ENCODE measurements at regions not wholly inside any gene's neighbourhood (a gene's known extent, or its start where the extent isn't known, plus 50 kb on each side); places are given as distances from the start of the nearest gene placed in this dataset.

GRCh38 chr10:71040343-71040742 is 152.0 kb upstream of the PCBD1 start:
- Mint-ChIP-seq H3K4me3 (no peak overlapping the region), H3K4me1 (peaks cover 0 to 9% (median 7%) of the 10 kb centered on the region in 3 donors), H3K27me3 (peaks cover 0 to 13% (median 12%) of the 10 kb centered on the region in 3 donors), H3K36me3 (no peaks in the 10 kb centered on the region), H3K27ac (peak overlapping the region in 1 of 6 donors; percentile 80), H3K9me3 (no peaks in the 10 kb centered on the region)
- DNase-seq (no peak), ATAC-seq (ENCODE audit: low read depth in 2 of 2) (no peak)

DNA sequence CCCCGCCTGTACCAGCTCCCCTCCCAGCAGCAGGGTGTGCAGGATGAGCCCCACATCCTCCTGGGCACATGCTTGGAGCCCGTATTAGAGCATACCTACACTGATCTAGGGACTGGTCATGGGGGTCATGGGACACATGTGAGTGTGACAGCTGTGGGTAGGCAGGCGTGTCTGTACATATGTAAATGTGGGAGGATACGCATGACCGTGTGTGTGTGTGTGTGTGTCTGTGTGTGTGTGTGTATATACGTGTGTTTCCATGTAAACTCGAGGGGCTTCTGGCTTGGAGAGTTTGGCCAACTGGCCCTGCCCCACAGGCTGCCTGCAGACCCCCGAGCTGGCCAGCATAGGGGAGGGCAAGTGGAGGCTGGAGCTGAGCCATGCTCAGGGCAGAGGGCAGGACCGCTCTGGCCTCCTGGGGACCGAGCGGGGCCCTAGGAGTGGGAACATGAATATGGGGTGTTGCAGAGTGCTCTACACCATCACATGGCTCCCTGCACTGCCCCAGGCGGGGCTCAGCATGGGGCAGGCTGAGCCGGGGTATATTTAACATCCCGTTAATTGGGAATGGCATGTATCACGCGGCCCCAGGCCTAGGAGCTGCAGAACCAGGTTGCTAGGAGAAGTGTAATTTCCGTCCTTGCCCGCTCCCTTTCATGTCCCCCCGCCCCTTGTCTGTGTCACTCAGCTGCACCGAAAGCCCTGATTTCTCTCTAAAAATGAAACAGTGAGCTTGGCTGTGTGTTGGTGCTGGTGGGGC is 152.7 kb upstream of the PCBD1 start:
- no peak overlapping the region for H3K4me3 Mint-ChIP-seq

GRCh38 chr10:71042216-71042615 is 153.9 kb upstream of the PCBD1 start:
- ATAC-seq (ENCODE audit: low read depth in 2 of 2), result no peak
- no peak for DNase-seq
- Mint-ChIP-seq H3K27me3 (peaks cover 0 to 13% (median 6%) of the 10 kb centered on the region in 3 donors), H3K4me1 (peaks cover 0 to 9% (median 7%) of the 10 kb centered on the region in 3 donors), H3K9me3 (no peaks in the 10 kb centered on the region), H3K4me3 (no peak overlapping the region), H3K27ac (no peak overlapping the region), H3K36me3 (no peaks in the 10 kb centered on the region)

More for the DNA sequence above, 152.7 kb upstream of the PCBD1 start:
- ATAC-seq (ENCODE audit: low read depth in 2 of 2), result no peak
- Mint-ChIP-seq H3K36me3 (no peaks in the 10 kb centered on the region), H3K9me3 (no peaks in the 10 kb centered on the region), H3K27ac (peak overlapping the region in 1 of 6 donors; percentile 49), H3K27me3 (peaks cover 0 to 13% (median 12%) of the 10 kb centered on the region in 3 donors), H3K4me1 (peaks cover 0 to 9% (median 7%) of the 10 kb centered on the region in 3 donors)
- no peak for DNase-seq

- no peak for DNase-seq
- Mint-ChIP-seq H3K4me3 (no peak overlapping the region), H3K36me3 (no peaks in the 10 kb centered on the region), H3K27me3 (peaks cover 0 to 13% (median 6%) of the 10 kb centered on the region in 3 donors), H3K9me3 (no peaks in the 10 kb centered on the region), H3K27ac (peak overlapping the region in 1 of 6 donors; percentile 84), H3K4me1 (peaks cover 0 to 9% (median 7%) of the 10 kb centered on the region in 3 donors)
- ATAC-seq (ENCODE audit: low read depth in 2 of 2), result no peak
Measured at GRCh38 chr10:71042699-71043098, 154.3 kb upstream of the PCBD1 start.

- peaks cover 0 to 13% (median 10%) of the 10 kb centered on the region in 3 donors for H3K27me3 Mint-ChIP-seq
- no peak overlapping the region for H3K4me3 Mint-ChIP-seq
- no peak overlapping the region for H3K27ac Mint-ChIP-seq
- H3K4me1 Mint-ChIP-seq, result peaks cover 0 to 9% (median 7%) of the 10 kb centered on the region in 3 donors
- no peaks in the 10 kb centered on the region for H3K9me3 Mint-ChIP-seq
- no peak for DNase-seq
- no peaks in the 10 kb centered on the region for H3K36me3 Mint-ChIP-seq
- ATAC-seq (ENCODE audit: low read depth in 2 of 2), result no peak
Measured at GRCh38 chr10:71043858-71044257, 155.5 kb upstream of the PCBD1 start.

DNA sequence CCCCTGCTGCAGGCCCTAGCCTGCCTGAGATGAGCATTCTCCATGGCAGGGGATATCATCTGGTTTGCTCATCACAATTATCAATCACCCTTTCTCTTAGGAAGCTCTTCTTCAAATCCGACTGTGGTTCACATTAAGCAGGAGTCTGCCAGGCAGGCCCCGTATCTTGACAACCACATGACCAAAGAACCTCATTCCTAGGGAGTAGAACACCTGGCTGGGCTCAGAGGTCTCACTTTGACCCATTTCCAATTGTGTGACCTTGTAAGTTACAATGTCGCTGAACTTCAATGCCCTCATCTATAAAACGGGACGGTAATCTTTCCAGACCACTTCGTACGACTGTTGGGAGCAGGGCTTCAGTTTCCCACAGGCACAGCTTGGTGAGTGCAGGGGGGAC is 156.4 kb upstream of the PCBD1 start:
- ATAC-seq (ENCODE audit: low read depth in 2 of 2) (no peak), DNase-seq (no peak)
- H3K9me3 Mint-ChIP-seq, result no peaks in the 10 kb centered on the region
- H3K27me3 Mint-ChIP-seq, result peaks cover 0 to 13% (median 11%) of the 10 kb centered on the region in 3 donors
- no peaks in the 10 kb centered on the region for H3K36me3 Mint-ChIP-seq
- H3K4me1 Mint-ChIP-seq, result peaks cover 0 to 9% (median 7%) of the 10 kb centered on the region in 3 donors
- no peak overlapping the region for H3K4me3 Mint-ChIP-seq
- H3K27ac Mint-ChIP-seq, result no peak overlapping the region

GRCh38 chr10:71045204-71045809 is 156.9 kb upstream of the PCBD1 start:
- DNase-seq (no peak), ATAC-seq (ENCODE audit: low read depth in 2 of 2) (no peak)
- Mint-ChIP-seq H3K9me3 (no peaks in the 10 kb centered on the region), H3K4me1 (peaks cover 0 to 8% (median 7%) of the 10 kb centered on the region in 3 donors), H3K36me3 (no peaks in the 10 kb centered on the region), H3K27ac (peak overlapping the region in 1 of 6 donors; percentile 63), H3K27me3 (peaks cover 0 to 17% (median 13%) of the 10 kb centered on the region in 3 donors), H3K4me3 (no peak overlapping the region)

DNA sequence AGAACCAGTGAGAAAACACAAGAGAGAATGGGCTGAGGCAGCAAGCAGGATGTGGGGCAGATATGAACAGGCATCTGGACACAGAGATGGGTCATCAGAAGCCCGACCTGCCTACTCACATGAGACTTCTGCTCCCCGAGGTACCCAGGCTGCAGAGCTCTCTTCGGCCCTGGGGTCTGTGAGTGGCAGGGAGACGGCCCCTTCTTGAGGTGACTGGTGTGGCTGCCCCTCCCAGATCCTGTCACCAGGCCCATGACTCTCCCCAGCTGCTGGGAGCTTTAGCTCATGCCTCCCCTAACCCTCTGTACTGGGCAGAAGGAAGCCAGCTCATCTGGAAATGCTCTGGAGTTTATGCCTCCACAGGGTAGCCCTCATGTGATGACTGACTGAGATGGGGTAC is 157.6 kb upstream of the PCBD1 start:
- Mint-ChIP-seq H3K36me3 (no peaks in the 10 kb centered on the region), H3K27me3 (peaks cover 0 to 21% (median 13%) of the 10 kb centered on the region in 3 donors), H3K4me1 (peaks cover 0 to 2% (median 1%) of the 10 kb centered on the region in 3 donors), H3K4me3 (no peak overlapping the region), H3K27ac (peak overlapping the region in 1 of 6 donors; percentile 63), H3K9me3 (no peaks in the 10 kb centered on the region)
- no peak for ATAC-seq (ENCODE audit: low read depth in 2 of 2)
- no peak for DNase-seq

DNA sequence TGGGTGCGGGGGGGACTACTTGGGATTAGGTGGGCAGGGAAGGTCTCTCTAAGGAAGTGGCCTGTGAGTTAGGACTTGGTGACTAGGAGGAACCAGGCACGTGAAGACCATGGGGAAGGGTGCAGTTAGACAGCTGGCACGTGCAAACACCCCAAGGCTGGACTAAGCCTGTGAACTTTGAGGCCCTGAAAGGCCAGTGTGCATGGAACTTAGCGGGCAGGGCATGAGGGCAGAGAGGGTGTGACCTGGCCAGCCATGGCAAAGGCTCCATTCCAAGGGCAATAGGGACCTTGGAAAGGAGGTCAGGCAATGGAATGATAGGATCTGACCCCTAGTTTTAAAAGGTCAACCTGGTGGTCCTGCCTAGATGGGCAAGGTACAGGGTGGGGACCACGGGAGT is 158.4 kb upstream of the PCBD1 start:
- Mint-ChIP-seq H3K36me3 (no peaks in the 10 kb centered on the region), H3K4me1 (no peaks in the 10 kb centered on the region), H3K27ac (peak overlapping the region in 1 of 6 donors; percentile 15), H3K4me3 (peak overlapping the region in 1 of 8 donors; percentile 22), H3K9me3 (no peaks in the 10 kb centered on the region), H3K27me3 (peaks cover 2 to 29% (median 17%) of the 10 kb centered on the region in 3 donors)
- ATAC-seq (ENCODE audit: low read depth in 2 of 2) (no peak), DNase-seq (no peak)

GRCh38 chr10:71048971-71049615 is 160.7 kb upstream of the PCBD1 start:
- Mint-ChIP-seq H3K4me1 (no peaks in the 10 kb centered on the region), H3K27ac (no peak overlapping the region), H3K9me3 (no peaks in the 10 kb centered on the region), H3K4me3 (no peak overlapping the region), H3K36me3 (no peaks in the 10 kb centered on the region), H3K27me3 (peaks cover 6 to 40% (median 9%) of the 10 kb centered on the region in 3 donors)
- ATAC-seq (ENCODE audit: low read depth in 2 of 2), result no peak
- no peak for DNase-seq

- ATAC-seq (ENCODE audit: low read depth in 2 of 2) (no peak), DNase-seq (no peak)
- peaks cover 0 to 3% (median 0%) of the 10 kb centered on the region in 7 donors for H3K9me3 Mint-ChIP-seq
- H3K4me3 Mint-ChIP-seq, result no peak overlapping the region
- no peaks in the 10 kb centered on the region for H3K36me3 Mint-ChIP-seq
- H3K4me1 Mint-ChIP-seq, result no peaks in the 10 kb centered on the region
- peak overlapping the region in 1 of 6 donors; percentile 3 for H3K27ac Mint-ChIP-seq
- H3K27me3 Mint-ChIP-seq, result peaks cover 6 to 45% (median 9%) of the 10 kb centered on the region in 3 donors
Measured at GRCh38 chr10:71049994-71050393, 161.6 kb upstream of the PCBD1 start.

DNA sequence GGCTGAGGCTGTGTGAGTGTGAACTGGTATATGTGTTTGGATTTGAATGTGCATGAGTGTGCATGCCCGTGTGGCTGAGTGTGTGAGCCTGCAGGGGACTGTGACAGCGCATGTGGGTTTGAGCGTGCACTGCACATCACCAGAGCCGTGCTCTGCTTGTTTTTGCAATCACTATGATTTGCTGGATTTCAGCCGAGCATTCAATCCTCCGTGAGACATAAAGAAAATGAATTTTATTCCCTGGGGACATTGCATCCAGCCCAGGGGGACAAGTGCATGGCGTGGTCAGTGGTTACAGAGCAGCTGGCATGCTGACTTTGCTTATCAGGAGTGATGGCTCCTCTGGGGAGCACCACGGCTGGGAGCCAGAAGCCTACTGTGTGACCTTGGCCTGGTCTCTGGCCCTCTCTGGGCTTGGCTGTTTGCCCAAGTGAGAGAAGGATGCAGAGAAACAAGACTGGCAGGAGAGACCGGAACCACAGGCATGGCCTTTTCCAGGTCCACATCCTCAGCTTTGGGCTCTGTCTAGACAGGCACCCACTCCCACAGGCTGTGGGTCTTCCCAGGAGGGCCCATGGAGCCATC is 160.2 kb upstream of the UNC5B start:
- Mint-ChIP-seq H3K27me3 (peaks cover 6 to 45% (median 9%) of the 10 kb centered on the region in 3 donors), H3K4me1 (no peaks in the 10 kb centered on the region), H3K36me3 (no peaks in the 10 kb centered on the region), H3K9me3 (peaks cover 0 to 3% (median 0%) of the 10 kb centered on the region in 7 donors), H3K27ac (no peak overlapping the region), H3K4me3 (peak overlapping the region in 1 of 8 donors; percentile 12)
- ATAC-seq (ENCODE audit: low read depth in 2 of 2), result no peak
- no peak for DNase-seq

DNA sequence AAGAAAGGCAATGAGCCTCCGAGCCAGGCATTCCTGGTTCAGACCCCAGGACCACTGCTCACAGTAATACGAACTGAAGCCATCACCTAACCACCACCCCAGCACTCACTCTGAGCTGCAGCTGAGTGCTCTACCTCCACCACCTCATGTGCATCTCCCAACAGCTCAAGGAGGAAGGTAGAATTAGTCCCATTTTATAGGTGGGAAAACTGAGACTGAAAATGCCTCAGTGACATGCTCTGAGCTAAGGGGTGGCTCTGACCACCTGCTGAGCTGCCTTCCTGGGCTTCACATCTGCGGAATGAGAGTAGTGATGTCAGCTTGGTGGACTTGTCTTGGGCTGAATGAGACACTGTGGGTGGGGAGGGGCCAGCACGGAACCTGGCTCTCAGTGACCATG is 159.7 kb upstream of the UNC5B start:
- H3K27me3 Mint-ChIP-seq, result peaks cover 6 to 45% (median 9%) of the 10 kb centered on the region in 3 donors

More for the DNA sequence above, 159.7 kb upstream of the UNC5B start:
- Mint-ChIP-seq H3K4me1 (no peaks in the 10 kb centered on the region), H3K36me3 (no peaks in the 10 kb centered on the region), H3K4me3 (peak overlapping the region in 1 of 8 donors; percentile 12), H3K9me3 (peaks cover 0 to 3% (median 0%) of the 10 kb centered on the region in 7 donors), H3K27ac (no peak overlapping the region)
- DNase-seq (no peak), ATAC-seq (ENCODE audit: low read depth in 2 of 2) (no peak)
